ENCODE measurements at regions not wholly inside any gene's neighbourhood (a gene's known extent, or its start where the extent isn't known, plus 50 kb on each side); places are given as distances from the start of the nearest gene placed in this dataset.
"Not testable (repeated sequence)": the region's sequence is repeated elsewhere in the genome, so short reads cannot be mapped to it uniquely, and the experiment has no call there.

GRCh38 chr13:78978381-78978998, 319.5 kb upstream of the OBI1 start:
- peak; percentile 39 for DNase-seq

- no peak for DNase-seq
Observed at GRCh38 chr13:78977311-78977710, 318.4 kb upstream of the OBI1 start.

- DNase-seq = no peak
Observed at GRCh38 chr13:78976696-78977095, 317.7 kb upstream of the OBI1 start.

- no peak for DNase-seq
Observed at GRCh38 chr13:78972561-78972960, 313.6 kb upstream of the OBI1 start.

GRCh38 chr13:78971355-78972025, 312.5 kb upstream of the OBI1 start:
- no peak for DNase-seq

GRCh38 chr13:78960881-78961280, 301.9 kb upstream of the OBI1 start:
- DNase-seq = no peak

- no peak for DNase-seq
Observed at GRCh38 chr13:78958006-78958405, 299.1 kb upstream of the OBI1 start.

GRCh38 chr13:78940455-78941130, 281.6 kb upstream of the OBI1 start:
- DNase-seq = no peak

GRCh38 chr13:78934336-78934735, 275.4 kb upstream of the OBI1 start:
- DNase-seq = no peak

GRCh38 chr13:78915015-78915414, 256.1 kb upstream of the OBI1 start:
- no peak for DNase-seq

GRCh38 chr13:78913656-78914055, 254.7 kb upstream of the OBI1 start:
- DNase-seq = no peak

GRCh38 chr13:78910147-78910546, 251.2 kb upstream of the OBI1 start:
- DNase-seq = no peak

GRCh38 chr13:78909276-78909675, 250.3 kb upstream of the OBI1 start:
- DNase-seq = no peak

GRCh38 chr13:78907006-78907405, 248.1 kb upstream of the OBI1 start:
- no peak for DNase-seq

- DNase-seq = no peak
Observed at GRCh38 chr13:78897200-78897599, 238.2 kb upstream of the OBI1 start.

GRCh38 chr13:78884571-78884970, 225.6 kb upstream of the OBI1 start:
- no peak for DNase-seq

GRCh38 chr13:78881751-78882150, 222.8 kb upstream of the OBI1 start:
- DNase-seq = no peak

GRCh38 chr13:78881054-78881453, 222.1 kb upstream of the OBI1 start:
- no peak for DNase-seq

GRCh38 chr13:78876915-78877549, 218.1 kb upstream of the OBI1 start:
- no peak for DNase-seq

- no peak for DNase-seq
Observed at GRCh38 chr13:78875792-78876580, 217.0 kb upstream of the OBI1 start.

- no peak for DNase-seq
Observed at GRCh38 chr13:78868991-78869390, 210.0 kb upstream of the OBI1 start.

GRCh38 chr13:78867655-78868054, 208.7 kb upstream of the OBI1 start:
- no peak for DNase-seq

- not testable (repeated sequence) for DNase-seq
Observed at GRCh38 chr13:78866076-78866475, 207.1 kb upstream of the OBI1 start.
